Kidney (tissue), 13 donors: ENCODE measurements at regions not wholly inside any gene's neighbourhood (a gene's known extent, or its start where the extent isn't known, plus 50 kb on each side); places are given as distances from the start of the nearest gene placed in this dataset.
A peak's percentile ranks its signal among the peaks of the same experiment; 100 is the strongest.

ENCODE experiments used
- DNase-seq, 5 donors: peaks; one replicate each; pipeline ENCODE4 v3.0.0-alpha.2; 2013 to 2020
- FAIRE-seq: peaks from 2 replicates; lab custom pipeline; 2012; peaks lifted over from hg19 to GRCh38; lab: Jason Lieb, UNC
- H3K27ac ChIP-seq, 2 donors: one replicate each; pipeline ENCODE4 v1.7.0; 2013; ENCODE audit warnings: low read depth in 2 of 2, low read length in 2 of 2, inconsistent platforms in 1 of 2
- H3K27me3 ChIP-seq: one replicate; pipeline ENCODE4 v1.7.1; 2013; ENCODE audit warnings: low read length, inconsistent platforms; ENCODE audit not compliant: control insufficient read depth, insufficient read depth
- H3K36me3 ChIP-seq, 3 donors: one replicate each; pipeline versions ENCODE4 v1.7.0 to v1.7.1; 2013; ENCODE audit warnings: low read length in 3 of 3, control low read depth in 1 of 3, inconsistent platforms in 1 of 3; ENCODE audit not compliant: insufficient read depth in 3 of 3, control insufficient read depth in 2 of 3
- H3K4me1 ChIP-seq, 3 donors: one replicate each; pipeline versions ENCODE4 v1.7.0 to v1.7.1; 2013; ENCODE audit warnings: low read length in 3 of 3, inconsistent platforms in 1 of 3, low read depth in 1 of 3; ENCODE audit not compliant: control insufficient read depth in 2 of 3, insufficient read depth in 2 of 3
- H3K4me3 ChIP-seq, 3 donors: one replicate each; pipeline versions ENCODE4 v1.7.0 to v1.8.1; 2013; ENCODE audit warnings: low read length in 3 of 3, control low read depth in 1 of 3, inconsistent platforms in 1 of 3
- H3K9ac ChIP-seq, 3 donors: one replicate each; pipeline versions ENCODE4 v1.7.0 to v1.7.1; 2013; ENCODE audit warnings: low read length in 3 of 3, control low read depth in 1 of 3, inconsistent platforms in 1 of 3
- H3K9me3 ChIP-seq, 3 donors: one replicate each; pipeline versions ENCODE4 v1.7.0 to v1.7.1; 2013; ENCODE audit warnings: low read length in 3 of 3, control low read depth in 1 of 3, inconsistent platforms in 1 of 3; ENCODE audit not compliant: control insufficient read depth in 2 of 3, insufficient read depth in 1 of 3
- CTCF ChIP-seq: IDR thresholded peaks from 3 replicates; pipeline ENCODE4 v1.5.1; 2012; ENCODE audit warnings: mild to moderate bottlenecking, moderate library complexity, borderline replicate concordance; ENCODE audit not compliant: insufficient read depth; ENCODE audit errors: extremely low read depth
- intact Hi-C: fragments of 100-400 bp; cut with DNase I; formaldehyde crosslinking; loops from one replicate; pipeline ENCODE4 v1.11.1; 2022
- donor health status: control.
- donor health status: control.
- donor health status: control.
- donor health status: control.
- donor health status: control.
- donor health status: DM: yes; HTN: yes; CAD: no.
- donor health status: Normal renal cell carcinoma (clear cell type).

- H3K27me3 ChIP-seq = no peaks in the 10 kb centered on the region
- H3K36me3 ChIP-seq = no peaks in the 10 kb centered on the region
- no peak overlapping the region for H3K27ac ChIP-seq
- no peak overlapping the region for H3K9ac ChIP-seq
- H3K4me1 ChIP-seq = peaks cover 4 to 13% (median 4%) of the 10 kb centered on the region in 3 donors
- TF ChIP-seq CTCF = no peak
- intact Hi-C loops = no loop called here
- H3K4me3 ChIP-seq = peak overlapping the region in 1 of 3 donors; percentile 7
- no peaks in the 10 kb centered on the region for H3K9me3 ChIP-seq
- DNase-seq = peak in 3 of 5 donors; percentile 52 to 88 (median 83)
- FAIRE-seq = no peak
These were observed 135.3 kb upstream of the LDB2 start for GRCh38 chr4:17033768-17034181.

GRCh38 chr4:17033025-17033767, 134.8 kb upstream of the LDB2 start:
- DNase-seq (peak in 3 of 5 donors; percentile 45 to 91 (median 75)), FAIRE-seq (no peak)
- Histone ChIP-seq H3K4me1 (peaks cover 4 to 13% (median 4%) of the 10 kb centered on the region in 3 donors), H3K4me3 (peak overlapping the region in 1 of 3 donors; percentile 7), H3K9me3 (no peaks in the 10 kb centered on the region), H3K27me3 (no peaks in the 10 kb centered on the region), H3K27ac (no peak overlapping the region), H3K36me3 (no peaks in the 10 kb centered on the region), H3K9ac (no peak overlapping the region)
- TF ChIP-seq CTCF = no peak
- intact Hi-C loops = no loop called here

GRCh38 chr4:17030543-17030942, 132.1 kb upstream of the LDB2 start:
- H3K4me1 ChIP-seq = peaks cover 4 to 13% (median 4%) of the 10 kb centered on the region in 3 donors
- FAIRE-seq (no peak), DNase-seq (no peak)
- no peaks in the 10 kb centered on the region for H3K27me3 ChIP-seq
- no peak for TF ChIP-seq CTCF
- H3K27ac ChIP-seq = no peak overlapping the region
- no peaks in the 10 kb centered on the region for H3K36me3 ChIP-seq
- no peak overlapping the region for H3K9ac ChIP-seq
- intact Hi-C loops = no loop called here
- H3K4me3 ChIP-seq = no peak overlapping the region
- no peaks in the 10 kb centered on the region for H3K9me3 ChIP-seq

GRCh38 chr4:17029964-17030363, 131.5 kb upstream of the LDB2 start:
- Histone ChIP-seq H3K9ac (no peak overlapping the region), H3K4me1 (peaks cover 4 to 13% (median 4%) of the 10 kb centered on the region in 3 donors), H3K27ac (no peak overlapping the region), H3K36me3 (no peaks in the 10 kb centered on the region), H3K9me3 (no peaks in the 10 kb centered on the region), H3K27me3 (no peaks in the 10 kb centered on the region), H3K4me3 (no peak overlapping the region)
- intact Hi-C loops = no loop called here
- no peak for FAIRE-seq
- no peak for DNase-seq
- TF ChIP-seq CTCF = no peak
